Natural killer cell treated with Interleukin-12 subunit alpha and Interleukin-12 subunit beta and Interleukin-15 and Interleukin-18, amount 100 ng/mL, for 72 hours (primary cell): ENCODE measurements at regions not wholly inside any gene's neighbourhood (a gene's known extent, or its start where the extent isn't known, plus 50 kb on each side); places are given as distances from the start of the nearest gene placed in this dataset.

Source experiments
- ATAC-seq, 2 donors: fragments of 150-1000 bp; cut with Tn5 transposase in 1 of 2; sonication (Bioruptor Pico), chemical (Tn5 transposase) in 1 of 2; 2 replicates each; pipeline ENCODE4 v1.10.0; 2021
- DNase-seq: peaks from one replicate; pipeline ENCODE4 v3.0.0; 2022; ENCODE audit warnings: low spot score
- H3K27ac Mint-ChIP-seq, 2 donors: 1 replicate in 1 of 2; 2 replicates in 1 of 2; pipeline ENCODE4 v1.8.0; 2022; ENCODE audit warnings: mixed read lengths in 2 of 2, mild to moderate bottlenecking in 1 of 2, moderate library complexity in 1 of 2
- H3K27me3 Mint-ChIP-seq, 2 donors: 1 replicate in 1 of 2; 2 replicates in 1 of 2; pipeline ENCODE4 v1.8.0; 2022; ENCODE audit warnings: mixed read lengths in 2 of 2
- H3K36me3 Mint-ChIP-seq: one replicate; pipeline ENCODE4 v1.8.0; 2022; ENCODE audit warnings: mixed read lengths
- H3K4me1 Mint-ChIP-seq, 2 donors: 1 replicate in 1 of 2; 2 replicates in 1 of 2; pipeline ENCODE4 v1.8.0; 2022; ENCODE audit warnings: low read depth in 2 of 2, mixed read lengths in 2 of 2, mild to moderate bottlenecking in 1 of 2
- H3K4me3 Mint-ChIP-seq: one replicate; pipeline ENCODE4 v1.8.0; 2022; ENCODE audit warnings: mixed read lengths
- H3K9me3 Mint-ChIP-seq: 2 replicates; pipeline ENCODE4 v1.8.0; 2022; ENCODE audit warnings: mixed read lengths

- DNase-seq (no peak), ATAC-seq (no peak)
- H3K36me3 Mint-ChIP-seq = no peaks in the 10 kb centered on the region
- H3K27ac Mint-ChIP-seq = no peak overlapping the region
- H3K4me1 Mint-ChIP-seq = no peaks in the 10 kb centered on the region
- no peak overlapping the region for H3K4me3 Mint-ChIP-seq
- H3K27me3 Mint-ChIP-seq = no peaks in the 10 kb centered on the region
- H3K9me3 Mint-ChIP-seq = peaks cover 7% of the 10 kb centered on the region
These were observed 1056.8 kb downstream of the MAT2B start for GRCh38 chr5:164561933-164562872.

GRCh38 chr5:164563370-164563769 is 1058.0 kb downstream of the MAT2B start:
- no peaks in the 10 kb centered on the region for H3K27me3 Mint-ChIP-seq
- peaks cover 7% of the 10 kb centered on the region for H3K9me3 Mint-ChIP-seq
- no peaks in the 10 kb centered on the region for H3K4me1 Mint-ChIP-seq
- ATAC-seq (no peak), DNase-seq (no peak)
- no peak overlapping the region for H3K4me3 Mint-ChIP-seq
- no peaks in the 10 kb centered on the region for H3K36me3 Mint-ChIP-seq
- H3K27ac Mint-ChIP-seq = no peak overlapping the region

- no peaks in the 10 kb centered on the region for H3K36me3 Mint-ChIP-seq
- H3K4me3 Mint-ChIP-seq = no peak overlapping the region
- no peak for DNase-seq
- ATAC-seq = no peak
- H3K27ac Mint-ChIP-seq = no peak overlapping the region
- peaks cover 17% of the 10 kb centered on the region for H3K9me3 Mint-ChIP-seq
- no peaks in the 10 kb centered on the region for H3K4me1 Mint-ChIP-seq
- no peaks in the 10 kb centered on the region for H3K27me3 Mint-ChIP-seq
These were observed 1068.0 kb downstream of the MAT2B start for GRCh38 chr5:164573397-164573796.

- Mint-ChIP-seq H3K9me3 (peaks cover 9% of the 10 kb centered on the region), H3K4me3 (no peak overlapping the region), H3K36me3 (no peaks in the 10 kb centered on the region), H3K27ac (no peak overlapping the region), H3K27me3 (no peaks in the 10 kb centered on the region), H3K4me1 (no peaks in the 10 kb centered on the region)
- no peak for ATAC-seq
- no peak for DNase-seq
These were observed 1071.8 kb downstream of the MAT2B start for GRCh38 chr5:164577201-164577600.

GRCh38 chr5:164577742-164578141 is 1072.3 kb downstream of the MAT2B start:
- no peak for DNase-seq
- H3K27me3 Mint-ChIP-seq = no peaks in the 10 kb centered on the region
- no peaks in the 10 kb centered on the region for H3K4me1 Mint-ChIP-seq

GRCh38 chr5:164578401-164578800 is 1073.0 kb downstream of the MAT2B start:
- Mint-ChIP-seq H3K9me3 (peaks cover 9% of the 10 kb centered on the region), H3K36me3 (no peaks in the 10 kb centered on the region), H3K4me3 (no peak overlapping the region), H3K4me1 (no peaks in the 10 kb centered on the region), H3K27me3 (no peaks in the 10 kb centered on the region), H3K27ac (no peak overlapping the region)
- no peak for DNase-seq
- ATAC-seq = no peak

More at GRCh38 chr5:164577742-164578141, 1072.3 kb downstream of the MAT2B start:
- peaks cover 9% of the 10 kb centered on the region for H3K9me3 Mint-ChIP-seq
- ATAC-seq = no peak
- no peak overlapping the region for H3K27ac Mint-ChIP-seq
- no peak overlapping the region for H3K4me3 Mint-ChIP-seq
- no peaks in the 10 kb centered on the region for H3K36me3 Mint-ChIP-seq

GRCh38 chr5:164578911-164579310 is 1073.5 kb downstream of the MAT2B start:
- H3K4me3 Mint-ChIP-seq = no peak overlapping the region
- no peaks in the 10 kb centered on the region for H3K27me3 Mint-ChIP-seq
- no peak for DNase-seq
- no peaks in the 10 kb centered on the region for H3K36me3 Mint-ChIP-seq
- H3K27ac Mint-ChIP-seq = no peak overlapping the region
- ATAC-seq = no peak
- no peaks in the 10 kb centered on the region for H3K4me1 Mint-ChIP-seq
- H3K9me3 Mint-ChIP-seq = peaks cover 7% of the 10 kb centered on the region

- Mint-ChIP-seq H3K9me3 (peaks cover 3% of the 10 kb centered on the region), H3K4me1 (no peaks in the 10 kb centered on the region), H3K4me3 (no peak overlapping the region), H3K27ac (no peak overlapping the region), H3K27me3 (no peaks in the 10 kb centered on the region), H3K36me3 (no peaks in the 10 kb centered on the region)
- ATAC-seq (no peak), DNase-seq (no peak)
These were observed 1074.7 kb downstream of the MAT2B start for GRCh38 chr5:164580155-164580554.

- H3K9me3 Mint-ChIP-seq = peaks cover 8% of the 10 kb centered on the region
- no peak for DNase-seq
- H3K4me1 Mint-ChIP-seq = no peaks in the 10 kb centered on the region
- no peak for ATAC-seq
- H3K36me3 Mint-ChIP-seq = no peaks in the 10 kb centered on the region
- no peak overlapping the region for H3K4me3 Mint-ChIP-seq
- no peak overlapping the region for H3K27ac Mint-ChIP-seq
- no peaks in the 10 kb centered on the region for H3K27me3 Mint-ChIP-seq
These were observed 1076.5 kb downstream of the MAT2B start for GRCh38 chr5:164581889-164582288.

- no peaks in the 10 kb centered on the region for H3K27me3 Mint-ChIP-seq
- ATAC-seq (no peak), DNase-seq (no peak)
- H3K4me3 Mint-ChIP-seq = no peak overlapping the region
- peaks cover 17% of the 10 kb centered on the region for H3K9me3 Mint-ChIP-seq
- H3K27ac Mint-ChIP-seq = no peak overlapping the region
- no peaks in the 10 kb centered on the region for H3K36me3 Mint-ChIP-seq
- H3K4me1 Mint-ChIP-seq = no peaks in the 10 kb centered on the region
These were observed 1088.6 kb downstream of the MAT2B start for GRCh38 chr5:164593982-164594381.

- ATAC-seq = no peak
- H3K36me3 Mint-ChIP-seq = peaks cover 5% of the 10 kb centered on the region
- no peak overlapping the region for H3K4me3 Mint-ChIP-seq
- no peaks in the 10 kb centered on the region for H3K27me3 Mint-ChIP-seq
- H3K4me1 Mint-ChIP-seq = no peaks in the 10 kb centered on the region
- no peak for DNase-seq
- H3K27ac Mint-ChIP-seq = no peak overlapping the region
- peaks cover 22% of the 10 kb centered on the region for H3K9me3 Mint-ChIP-seq
These were observed 1092.0 kb downstream of the MAT2B start for GRCh38 chr5:164597293-164597900.

- H3K36me3 Mint-ChIP-seq = peaks cover 5% of the 10 kb centered on the region
- ATAC-seq (no peak), DNase-seq (no peak)
- H3K27ac Mint-ChIP-seq = no peak overlapping the region
- no peaks in the 10 kb centered on the region for H3K27me3 Mint-ChIP-seq
- H3K4me3 Mint-ChIP-seq = no peak overlapping the region
- peaks cover 16% of the 10 kb centered on the region for H3K9me3 Mint-ChIP-seq
- no peaks in the 10 kb centered on the region for H3K4me1 Mint-ChIP-seq
These were observed 1094.9 kb downstream of the MAT2B start for GRCh38 chr5:164600274-164600673.

GRCh38 chr5:164600929-164601535 is 1095.6 kb downstream of the MAT2B start:
- Mint-ChIP-seq H3K4me1 (no peaks in the 10 kb centered on the region), H3K27ac (no peak overlapping the region), H3K4me3 (no peak overlapping the region), H3K36me3 (peaks cover 5% of the 10 kb centered on the region), H3K27me3 (no peaks in the 10 kb centered on the region), H3K9me3 (peaks cover 16% of the 10 kb centered on the region)
- ATAC-seq = no peak
- no peak for DNase-seq

- H3K4me1 Mint-ChIP-seq = no peaks in the 10 kb centered on the region
- DNase-seq (no peak), ATAC-seq (no peak)
- H3K27ac Mint-ChIP-seq = no peak overlapping the region
- H3K9me3 Mint-ChIP-seq = peaks cover 14% of the 10 kb centered on the region
- H3K27me3 Mint-ChIP-seq = no peaks in the 10 kb centered on the region
- H3K4me3 Mint-ChIP-seq = no peak overlapping the region
- no peaks in the 10 kb centered on the region for H3K36me3 Mint-ChIP-seq
These were observed 1103.1 kb downstream of the MAT2B start for GRCh38 chr5:164608507-164608906.
